ENCODE measurements at regions not wholly inside any gene's neighbourhood (a gene's known extent, or its start where the extent isn't known, plus 50 kb on each side); places are given as distances from the start of the nearest gene placed in this dataset.
"Not testable (repeated sequence)": the region's sequence is repeated elsewhere in the genome, so short reads cannot be mapped to it uniquely, and the experiment has no call there.

DNA sequence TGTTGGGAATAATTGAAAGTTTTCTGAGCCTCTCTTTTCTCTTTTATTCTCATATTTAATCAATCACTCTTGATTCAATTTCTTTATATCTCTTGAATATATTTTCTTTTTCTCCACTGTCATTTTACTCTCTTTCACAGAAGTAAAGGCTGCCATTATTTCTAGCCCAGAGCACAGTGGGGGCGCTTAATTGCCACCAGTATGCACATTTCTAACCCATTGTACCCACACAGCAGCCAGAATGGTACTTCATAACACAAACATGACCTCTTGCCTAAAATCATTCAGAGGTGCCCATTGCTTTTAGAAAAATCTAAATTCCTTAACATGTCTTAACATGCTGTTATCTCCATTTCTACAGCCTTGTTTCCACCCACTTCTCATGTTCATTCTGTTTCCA lies 190.2 kb upstream of the LMO3 start:
- H3K9me3 ChIP-seq, result no peaks in the 10 kb centered on the region

DNA sequence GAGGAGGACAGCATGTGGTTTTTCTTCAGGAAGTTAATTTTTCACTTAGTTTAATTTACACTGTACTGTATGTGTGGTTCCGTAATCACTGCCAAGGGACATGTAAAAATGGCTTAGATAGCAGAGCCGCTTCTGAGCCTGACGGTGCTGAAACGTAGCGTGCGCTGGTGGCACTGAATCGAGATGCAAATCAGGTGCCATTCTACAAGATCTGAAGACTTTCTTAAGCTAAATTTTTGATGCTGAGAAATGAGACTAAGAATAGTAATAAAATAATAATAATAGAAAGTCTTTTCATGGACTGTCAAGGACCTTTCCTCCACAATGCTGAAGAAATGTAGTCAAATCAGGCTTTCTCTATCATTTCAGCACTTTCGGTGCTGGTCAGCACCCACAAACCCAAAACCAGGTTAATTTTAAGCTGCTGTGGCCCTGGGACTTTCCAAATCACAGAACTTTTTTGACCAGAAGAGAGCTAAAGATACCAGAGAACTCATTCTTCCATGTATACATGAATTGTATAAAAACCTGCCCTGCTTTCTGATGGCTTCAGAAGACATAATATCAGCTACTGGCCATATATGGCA lies 183.3 kb upstream of the LMO3 start:
- H3K27ac ChIP-seq, result no peak overlapping the region
- no peaks in the 10 kb centered on the region for H3K9me3 ChIP-seq
- no peaks in the 10 kb centered on the region for H3K36me3 ChIP-seq
- no peaks in the 10 kb centered on the region for H3K4me1 ChIP-seq
- DNase-seq, result no peak
- H3K27me3 ChIP-seq, result no peaks in the 10 kb centered on the region
- H3K4me3 ChIP-seq, result no peak overlapping the region
- no peak for TF ChIP-seq POLR2A (IDR thresholded peaks at IDR 0.05)
- TF ChIP-seq, protein P1, sequence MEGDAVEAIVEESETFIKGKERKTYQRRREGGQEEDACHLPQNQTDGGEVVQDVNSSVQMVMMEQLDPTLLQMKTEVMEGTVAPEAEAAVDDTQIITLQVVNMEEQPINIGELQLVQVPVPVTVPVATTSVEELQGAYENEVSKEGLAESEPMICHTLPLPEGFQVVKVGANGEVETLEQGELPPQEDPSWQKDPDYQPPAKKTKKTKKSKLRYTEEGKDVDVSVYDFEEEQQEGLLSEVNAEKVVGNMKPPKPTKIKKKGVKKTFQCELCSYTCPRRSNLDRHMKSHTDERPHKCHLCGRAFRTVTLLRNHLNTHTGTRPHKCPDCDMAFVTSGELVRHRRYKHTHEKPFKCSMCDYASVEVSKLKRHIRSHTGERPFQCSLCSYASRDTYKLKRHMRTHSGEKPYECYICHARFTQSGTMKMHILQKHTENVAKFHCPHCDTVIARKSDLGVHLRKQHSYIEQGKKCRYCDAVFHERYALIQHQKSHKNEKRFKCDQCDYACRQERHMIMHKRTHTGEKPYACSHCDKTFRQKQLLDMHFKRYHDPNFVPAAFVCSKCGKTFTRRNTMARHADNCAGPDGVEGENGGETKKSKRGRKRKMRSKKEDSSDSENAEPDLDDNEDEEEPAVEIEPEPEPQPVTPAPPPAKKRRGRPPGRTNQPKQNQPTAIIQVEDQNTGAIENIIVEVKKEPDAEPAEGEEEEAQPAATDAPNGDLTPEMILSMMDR (IDR thresholded peaks at IDR 0.05), result no peak

More for the DNA sequence above, 190.2 kb upstream of the LMO3 start:
- Histone ChIP-seq H3K4me3 (no peak overlapping the region), H3K27ac (no peak overlapping the region), H3K27me3 (no peaks in the 10 kb centered on the region), H3K36me3 (no peaks in the 10 kb centered on the region), H3K4me1 (no peaks in the 10 kb centered on the region)
- no peak for DNase-seq
- TF ChIP-seq POLR2A (IDR thresholded peaks at IDR 0.05), result no peak
- TF ChIP-seq, protein P1 (IDR thresholded peaks at IDR 0.05), result no peak

GRCh38 chr12:16788506-16789203 lies 182.7 kb upstream of the LMO3 start:
- H3K27ac ChIP-seq, result no peak overlapping the region

DNA sequence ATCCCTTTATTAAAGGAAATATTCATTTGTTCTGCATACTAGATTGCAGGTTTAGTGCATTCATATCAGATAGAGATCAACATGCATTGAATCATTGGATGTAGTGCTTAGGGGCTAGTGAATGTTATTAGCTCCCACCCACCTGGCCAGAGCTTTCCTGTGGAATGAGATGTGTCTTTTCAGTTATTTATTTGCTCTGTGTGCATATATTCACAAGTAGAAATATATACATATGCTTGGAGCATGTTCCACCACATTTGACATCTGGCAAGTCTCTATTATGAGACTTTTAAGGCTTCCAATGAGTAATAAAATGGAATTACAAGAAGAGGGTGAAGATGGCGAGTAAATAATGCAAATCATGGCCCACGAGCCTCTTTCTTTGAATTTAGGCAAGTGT lies 180.0 kb upstream of the LMO3 start:
- TF ChIP-seq, protein P1 (IDR thresholded peaks at IDR 0.05), result no peak
- TF ChIP-seq POLR2A (IDR thresholded peaks at IDR 0.05), result no peak
- Histone ChIP-seq H3K36me3 (no peaks in the 10 kb centered on the region), H3K4me3 (no peak overlapping the region), H3K4me1 (no peaks in the 10 kb centered on the region), H3K27me3 (no peaks in the 10 kb centered on the region), H3K9me3 (no peaks in the 10 kb centered on the region), H3K27ac (no peak overlapping the region)
- DNase-seq, result no peak

More at GRCh38 chr12:16788506-16789203, 182.7 kb upstream of the LMO3 start:
- Histone ChIP-seq H3K36me3 (no peaks in the 10 kb centered on the region), H3K4me1 (no peaks in the 10 kb centered on the region), H3K9me3 (no peaks in the 10 kb centered on the region), H3K27me3 (no peaks in the 10 kb centered on the region), H3K4me3 (no peak overlapping the region)
- no peak for DNase-seq
- TF ChIP-seq, protein P1 (IDR thresholded peaks at IDR 0.05), result no peak
- TF ChIP-seq POLR2A (IDR thresholded peaks at IDR 0.05), result no peak

GRCh38 chr12:16785524-16785923 lies 179.6 kb upstream of the LMO3 start:
- Histone ChIP-seq H3K9me3 (no peaks in the 10 kb centered on the region), H3K27me3 (no peaks in the 10 kb centered on the region), H3K4me3 (no peak overlapping the region), H3K4me1 (no peaks in the 10 kb centered on the region), H3K27ac (no peak overlapping the region), H3K36me3 (no peaks in the 10 kb centered on the region)
- no peak for DNase-seq
- TF ChIP-seq, protein P1 (IDR thresholded peaks at IDR 0.05), result no peak
- no peak for TF ChIP-seq POLR2A (IDR thresholded peaks at IDR 0.05)

GRCh38 chr12:16769129-16769528 lies 163.2 kb upstream of the LMO3 start:
- not testable (repeated sequence) for H3K36me3 ChIP-seq, DNase-seq, H3K9me3 ChIP-seq, H3K4me1 ChIP-seq, H3K27me3 ChIP-seq, H3K27ac ChIP-seq, H3K4me3 ChIP-seq

All from Peyer's patch (tissue), 4 donors.